K562 (cell line): ENCODE measurements at regions not wholly inside any gene's neighbourhood (a gene's known extent, or its start where the extent isn't known, plus 50 kb on each side); places are given as distances from the start of the nearest gene placed in this dataset.

Experiments
- ATAC-seq: fragments of 200-7000 bp; cut with Tn5 transposase; 3 replicates; pipeline ENCODE4 v1.9.1; 2020; ENCODE audit warnings: moderate library complexity
- BruUV-seq: library from RNA; stranded (reverse); fragments of 400-500 nt; replicated peaks from 2 replicates; lab custom pipeline; 2021; lab: Mats Ljungman, UMichigan
- CTCF ChIA-PET: fragments of 300-600 bp; formaldehyde crosslinking; extraction: SDS; loops from one replicate; lab custom pipeline; 2021; ENCODE audit warnings: low intra/inter-chr PET ratio; lab: Yijun Ruan, JAX
- POLR2A ChIA-PET: fragments of 300-600, 350-650 bp; sonication (Branson Sonifier 250); formaldehyde crosslinking; extraction: SDS; loops from one replicate; lab custom pipeline; 2021; ENCODE audit warnings: antibody characterized with exemption, inconsistent platforms; lab: Yijun Ruan, JAX
- DNase-seq, 4 experiments: peaks; one replicate each; pipeline versions ENCODE4 v3.0.0 to v3.0.0-alpha.2; 2011 to 2018; ENCODE audit warnings: low spot score in 3 of 4, mixed read lengths in 3 of 4; ENCODE audit errors: extremely low read depth in 1 of 4
- FAIRE-seq: peaks from 2 replicates; lab custom pipeline; 2011; peaks lifted over from hg19 to GRCh38; lab: Jason Lieb, UNC
- H2AFZ ChIP-seq: 2 replicates; pipeline ENCODE4 v1.6.0; 2011; ENCODE audit warnings: low read depth, low read length, control low read depth, inconsistent platforms
- H3K27ac ChIP-seq: fragments of 200-600 bp; 3 replicates; pipeline ENCODE4 v1.8.0; 2011; ENCODE audit warnings: low read depth, mild to moderate bottlenecking, control low read depth, inconsistent platforms, low read length, moderate library complexity, mixed read lengths; ENCODE audit errors: extremely low read depth
- H3K27me3 ChIP-seq, 2 experiments: fragments of 300-600 bp in 1 of 2; 2 replicates in 1 of 2; 3 replicates in 1 of 2; pipeline versions ENCODE4 v1.6.0 to v1.8.0; 2011; ENCODE audit warnings: inconsistent platforms in 2 of 2, low read length in 2 of 2, mild to moderate bottlenecking in 1 of 2, mixed read lengths in 1 of 2, moderate library complexity in 1 of 2; ENCODE audit not compliant: control insufficient read depth in 2 of 2, insufficient read depth in 2 of 2
- H3K36me3 ChIP-seq: fragments of 300-600 bp; 3 replicates; pipeline ENCODE4 v1.8.0; 2011; ENCODE audit warnings: mild to moderate bottlenecking, low read length, inconsistent platforms; ENCODE audit not compliant: control insufficient read depth, insufficient read depth
- H3K4me1 ChIP-seq, 2 experiments: fragments of 200-600 bp in 1 of 2; replicated peaks in 1 of 2; 2 replicates in 1 of 2; 3 replicates in 1 of 2; pipeline versions ENCODE4 v1.5.1 to v1.8.0; 2011; ENCODE audit warnings: inconsistent platforms in 2 of 2, low read length in 2 of 2, mild to moderate bottlenecking in 1 of 2, mixed read lengths in 1 of 2, moderate library complexity in 1 of 2; ENCODE audit not compliant: control insufficient read depth in 2 of 2, insufficient read depth in 2 of 2
- H3K4me2 ChIP-seq: 2 replicates; pipeline ENCODE4 v1.6.1; 2011; ENCODE audit warnings: low read length, control low read depth, inconsistent platforms, mixed read lengths; ENCODE audit not compliant: insufficient read depth
- H3K4me3 ChIP-seq: fragments of 200-600 bp; sonication (generic), shearing (Covaris generic); 2 replicates; pipeline ENCODE4 v1.5.1; 2016; ENCODE audit warnings: control low read depth, inconsistent platforms
- H3K79me2 ChIP-seq: fragments of 200-600 bp; 3 replicates; pipeline ENCODE4 v1.8.0; 2011; ENCODE audit warnings: low read length, inconsistent platforms; ENCODE audit not compliant: control insufficient read depth, insufficient read depth
- H3K9ac ChIP-seq, 2 experiments: 2 replicates each; pipeline versions ENCODE4 v1.6.0 to v1.6.1; 2011; ENCODE audit warnings: low read depth in 2 of 2, low read length in 2 of 2, control low read depth in 1 of 2, inconsistent platforms in 1 of 2, mild to moderate bottlenecking in 1 of 2, mixed read lengths in 1 of 2; ENCODE audit not compliant: insufficient read depth in 1 of 2
- H3K9me1 ChIP-seq: one replicate; pipeline ENCODE4 v1.6.0; 2011; ENCODE audit warnings: inconsistent platforms, mild to moderate bottlenecking, low read length, moderate library complexity; ENCODE audit not compliant: control insufficient read depth, insufficient read depth
- H3K9me3 ChIP-seq: replicated peaks from 2 replicates; pipeline ENCODE4 v1.5.1; 2011; ENCODE audit warnings: low read depth, low read length, inconsistent platforms; ENCODE audit not compliant: control insufficient read depth, insufficient read depth
- H4K20me1 ChIP-seq: replicated peaks from 2 replicates; pipeline ENCODE4 v1.6.1; 2011; ENCODE audit warnings: low read length, inconsistent platforms, mixed read lengths; ENCODE audit not compliant: control insufficient read depth, insufficient read depth
- CHD4 ChIP-seq: fragments of 200-600 bp; sonication (generic); IDR thresholded peaks from 3 replicates; pipeline ENCODE4 v1.6.1; 2012; ENCODE audit warnings: low read depth, mild to moderate bottlenecking, mixed read lengths, low read length, inconsistent platforms; ENCODE audit not compliant: insufficient read depth, insufficient replicate concordance, poor library complexity, severe bottlenecking
- DDX20 ChIP-seq: fragments of 450-650 bp; IDR thresholded peaks from 2 replicates; pipeline ENCODE4 v1.6.1; 2016; ENCODE audit warnings: missing genetic modification characterization, low read depth, mild to moderate bottlenecking, missing compliant biosample characterization, moderate library complexity
- EP300 ChIP-seq: IDR thresholded peaks from 2 replicates; pipeline ENCODE4 v1.6.1; 2012; ENCODE audit warnings: low read length, improper control_type of control experiment
- HBP1 ChIP-seq: fragments of 450-650 bp; formaldehyde crosslinking; IDR thresholded peaks from 2 replicates; pipeline ENCODE4 v1.4.0; 2022; ENCODE audit warnings: missing genetic modification characterization
- HDAC3 ChIP-seq: fragments of 450-650 bp; IDR thresholded peaks from 2 replicates; pipeline ENCODE4 v1.6.1; 2018; ENCODE audit warnings: borderline replicate concordance, mild to moderate bottlenecking, moderate library complexity; ENCODE audit not compliant: partially characterized antibody
- MYNN ChIP-seq, 2 experiments: sonication (generic); formaldehyde crosslinking in 1 of 2; IDR thresholded peaks; 2 replicates each; pipeline versions ENCODE4 v1.5.0 to v1.6.1; 2016 to 2020; ENCODE audit warnings: antibody characterized with exemption in 1 of 2, missing genetic modification reagents in 1 of 2
- NCOR1 ChIP-seq: fragments of 450-650 bp; IDR thresholded peaks from 2 replicates; pipeline ENCODE4 v1.6.1; 2016; ENCODE audit warnings: mild to moderate bottlenecking, moderate library complexity
- PHB ChIP-seq: fragments of 250-450 bp; sonication (Bioruptor Pico); IDR thresholded peaks from 2 replicates; pipeline ENCODE4 v1.5.0; 2021
- RNF219 ChIP-seq: fragments of 250-450 bp; sonication (Bioruptor Pico); IDR thresholded peaks from 2 replicates; pipeline ENCODE4 v1.5.0; 2022; ENCODE audit warnings: mild to moderate bottlenecking
- SFPQ ChIP-seq: fragments of 200-400 bp; formaldehyde crosslinking; IDR thresholded peaks from 2 replicates; pipeline ENCODE4 v1.6.1; 2017; ENCODE audit warnings: mild to moderate bottlenecking, low read depth, low read length, moderate library complexity
- ZBTB11 ChIP-seq, 3 experiments: fragments of 200-800 bp in 1 of 3; fragments of 250-450 bp in 1 of 3; fragments of 450-650 bp in 1 of 3; sonication (Bioruptor Pico) in 1 of 3; sonication (Bioruptor generic) in 1 of 3; formaldehyde crosslinking in 1 of 3; IDR thresholded peaks; 2 replicates each; pipeline versions ENCODE4 v1.6.1 to v1.8.0; 2016 to 2022; ENCODE audit warnings: mild to moderate bottlenecking in 2 of 3, missing genetic modification characterization in 2 of 3, missing compliant biosample characterization in 1 of 3, moderate library complexity in 1 of 3
- ZFP1 ChIP-seq: fragments of 450-650 bp; formaldehyde crosslinking; IDR thresholded peaks from 2 replicates; pipeline ENCODE4 v1.4.0; 2020; ENCODE audit warnings: mild to moderate bottlenecking, mixed read lengths
- WGBS: fragments of 100-300 bp; shearing (Covaris generic); methylation state at CpG from one replicate; pipeline ENCODE4 v1.1.6; 2016; ENCODE audit warnings: low coverage, mixed read lengths; ENCODE audit not compliant: insufficient coverage; ENCODE audit errors: missing lambda C conversion rate; 5-methylcytosine and 5-hydroxymethylcytosine counted together
- in situ Hi-C: fragments of 300-500 bp; cut with MboI; formaldehyde crosslinking; loops from 4 replicates; pipeline ENCODE4 v1.15.0; 2018; ENCODE audit warnings: inconsistent platforms, mixed read lengths
- intact Hi-C: fragments of 100-400 bp; cut with micrococcal nuclease; formaldehyde crosslinking; loops from 2 replicates; pipeline ENCODE4 v1.14.2; 2022

GRCh38 chr1:4916610-4917009 is 262.2 kb downstream of the AJAP1 start:
- in situ Hi-C loops (no loop called here), intact Hi-C loops (no loop called here)
- no peaks in the 10 kb centered on the region for H3K4me1 ChIP-seq
- no peaks in the 10 kb centered on the region for H4K20me1 ChIP-seq
- ChIA-PET CTCF (no interaction called here), POLR2A (interaction anchor here (0.6 kb wide), 1 partner anchor 11 kb away, joined by 3 read pairs; no protein-coding TSS in a partner anchor)
- no peaks in the 10 kb centered on the region for H3K9me1 ChIP-seq
- H3K9me3 ChIP-seq: no peaks in the 10 kb centered on the region
- no peak overlapping the region for H3K27ac ChIP-seq
- H3K4me3 ChIP-seq: no peak overlapping the region
- no peak overlapping the region for H3K4me2 ChIP-seq
- no TSS peak for BruUV-seq
- no peaks in the 10 kb centered on the region for H3K27me3 ChIP-seq
- WGBS: 3% methylated on average over 7 of the region's 7 CpGs
- no peak overlapping the region for H3K9ac ChIP-seq
- DNase-seq (no peak), ATAC-seq (no peak), FAIRE-seq (no peak)
- H3K79me2 ChIP-seq: no peaks in the 10 kb centered on the region
- H3K36me3 ChIP-seq: no peaks in the 10 kb centered on the region
- H2AFZ ChIP-seq: no peak overlapping the region
- TF ChIP-seq NCOR1 (no peak), RNF219 (CRISPR knock-in tag) (no peak), PHB (CRISPR knock-in tag) (no peak), DDX20 (tag) (no peak), HDAC3 (no peak), CHD4 (no peak), ZFP1 (CRISPR knock-in tag) (no peak), EP300 (no peak), ZBTB11 (CRISPR knock-in tag; IDR thresholded peaks at IDR 0.05) (no peak), HBP1 (no peak), SFPQ (no peak), MYNN (IDR thresholded peaks at IDR 0.05) (no peak), MYNN (CRISPR knock-in tag; IDR thresholded peaks at IDR 0.05) (no peak)
